WTC11 (cell line): ENCODE measurements at regions not wholly inside any gene's neighbourhood (a gene's known extent, or its start where the extent isn't known, plus 50 kb on each side); places are given as distances from the start of the nearest gene placed in this dataset.

Experiments
- ATAC-seq: fragments of 200-7000 bp; cut with Tn5 transposase; 2 replicates; pipeline ENCODE4 v1.10.0; 2021; ENCODE audit warnings: mild to moderate bottlenecking, moderate library complexity
- CTCF ChIA-PET: fragments of 300-600 bp; sonication (Branson Sonifier 250); formaldehyde crosslinking; loops from one replicate; lab custom pipeline; 2021; ENCODE audit warnings: antibody characterized with exemption; lab: Charles Lee
- POLR2A ChIA-PET: fragments of 350-600 bp; sonication (Branson Sonifier 250); formaldehyde crosslinking; loops from one replicate; lab custom pipeline; 2021; ENCODE audit warnings: antibody characterized with exemption; lab: Charles Lee
- DNase-seq: peaks from one replicate; pipeline ENCODE4 v3.0.0; 2021; ENCODE audit warnings: low spot score
- H3K27ac Mint-ChIP-seq: 2 replicates; pipeline ENCODE4 v1.8.0; 2021; ENCODE audit warnings: mixed read lengths
- H3K27me3 Mint-ChIP-seq: 2 replicates; pipeline ENCODE4 v1.8.0; 2021; ENCODE audit warnings: low read depth, mild to moderate bottlenecking, moderate library complexity, mixed read lengths
- H3K36me3 Mint-ChIP-seq: 2 replicates; pipeline ENCODE4 v1.8.0; 2021; ENCODE audit warnings: mixed read lengths
- H3K4me1 Mint-ChIP-seq: 2 replicates; pipeline ENCODE4 v1.8.0; 2022; ENCODE audit warnings: mixed read lengths
- H3K4me3 Mint-ChIP-seq: 2 replicates; pipeline ENCODE4 v1.8.0; 2021; ENCODE audit warnings: mild to moderate bottlenecking, moderate library complexity, mixed read lengths
- H3K9me3 Mint-ChIP-seq: 2 replicates; pipeline ENCODE4 v1.8.0; 2021; ENCODE audit warnings: mixed read lengths
- ATF1 ChIP-seq: sonication (generic); formaldehyde crosslinking; IDR thresholded peaks from 2 replicates; pipeline ENCODE4 v1.8.1; 2023; ENCODE audit warnings: mild to moderate bottlenecking, moderate library complexity, missing genetic modification reagents
- NFE2L1 ChIP-seq: sonication (generic); formaldehyde crosslinking; IDR thresholded peaks from 2 replicates; pipeline ENCODE4 v1.8.1; 2023; ENCODE audit warnings: missing genetic modification reagents
- PRRX2 ChIP-seq: fragments of 250-450 bp; sonication (Bioruptor Pico); IDR thresholded peaks from 2 replicates; pipeline ENCODE4 v1.8.0; 2021; ENCODE audit warnings: mild to moderate bottlenecking
- SMAD3 ChIP-seq: sonication (generic); formaldehyde crosslinking; IDR thresholded peaks from 2 replicates; pipeline ENCODE4 v1.8.0; 2022; ENCODE audit warnings: missing genetic modification reagents, mild to moderate bottlenecking, borderline replicate concordance
- ZNF121 ChIP-seq: sonication (generic); formaldehyde crosslinking; IDR thresholded peaks from 2 replicates; pipeline ENCODE4 v1.8.0; 2023; ENCODE audit warnings: missing genetic modification reagents
- ZNF138 ChIP-seq: sonication (generic); formaldehyde crosslinking; conservative IDR thresholded peaks from 2 replicates; pipeline ENCODE4 v1.8.1; 2022; ENCODE audit warnings: mild to moderate bottlenecking, moderate library complexity, missing genetic modification reagents
- ZNF416 ChIP-seq: fragments of 250-450 bp; sonication (Bioruptor Pico); IDR thresholded peaks from 2 replicates; pipeline ENCODE4 v1.9.0; 2021; ENCODE audit warnings: mild to moderate bottlenecking, inconsistent platforms
- TF ChIP-seq, protein P1 (sequence below): fragments of 250-450 bp; sonication (Bioruptor Pico); conservative IDR thresholded peaks from 2 replicates; pipeline ENCODE4 v1.9.0; 2021; ENCODE audit warnings: mild to moderate bottlenecking
- TF ChIP-seq, protein P2 (sequence below): sonication (generic); formaldehyde crosslinking; conservative IDR thresholded peaks from 2 replicates; pipeline ENCODE4 v1.8.1; 2022; ENCODE audit warnings: mild to moderate bottlenecking, missing genetic modification reagents
- TF ChIP-seq, protein P3 (sequence below): sonication (generic); formaldehyde crosslinking; IDR thresholded peaks from 2 replicates; pipeline ENCODE4 v1.8.1; 2023; ENCODE audit warnings: mild to moderate bottlenecking, moderate library complexity, missing genetic modification reagents
- TF ChIP-seq, protein P4 (sequence below): sonication (generic); formaldehyde crosslinking; IDR thresholded peaks from 2 replicates; pipeline ENCODE4 v1.8.0; 2022; ENCODE audit warnings: mild to moderate bottlenecking, missing genetic modification reagents
- TF ChIP-seq, protein P5 (sequence below): sonication (generic); formaldehyde crosslinking; IDR thresholded peaks from 2 replicates; pipeline ENCODE4 v1.8.1; 2023; ENCODE audit warnings: mild to moderate bottlenecking, missing genetic modification reagents
- TF ChIP-seq, protein P6 (sequence below): sonication (generic); formaldehyde crosslinking; IDR thresholded peaks from 2 replicates; pipeline ENCODE4 v1.8.0; 2023; ENCODE audit warnings: missing genetic modification reagents
- TF ChIP-seq, protein P7 (sequence below): sonication (generic); formaldehyde crosslinking; IDR thresholded peaks from 2 replicates; pipeline ENCODE4 v1.8.0; 2022; ENCODE audit warnings: mild to moderate bottlenecking, missing genetic modification reagents
- TF ChIP-seq, protein P8 (sequence below): sonication (generic); formaldehyde crosslinking; IDR thresholded peaks from 2 replicates; pipeline ENCODE4 v1.8.1; 2023; ENCODE audit warnings: mild to moderate bottlenecking, missing genetic modification reagents
- TF ChIP-seq, protein P9 (sequence below): sonication (generic); formaldehyde crosslinking; IDR thresholded peaks from 2 replicates; pipeline ENCODE4 v1.8.0; 2023; ENCODE audit warnings: mild to moderate bottlenecking, missing genetic modification reagents
- TF ChIP-seq, protein P10 (sequence below): sonication (generic); formaldehyde crosslinking; IDR thresholded peaks from 2 replicates; pipeline ENCODE4 v1.8.0; 2022; ENCODE audit warnings: missing genetic modification reagents
- TF ChIP-seq, protein P11 (sequence below): fragments of 250-450 bp; sonication (Bioruptor Pico); IDR thresholded peaks from 2 replicates; pipeline ENCODE4 v1.9.0; 2021; ENCODE audit warnings: moderate library complexity, mild to moderate bottlenecking, inconsistent platforms, borderline replicate concordance

DNA sequence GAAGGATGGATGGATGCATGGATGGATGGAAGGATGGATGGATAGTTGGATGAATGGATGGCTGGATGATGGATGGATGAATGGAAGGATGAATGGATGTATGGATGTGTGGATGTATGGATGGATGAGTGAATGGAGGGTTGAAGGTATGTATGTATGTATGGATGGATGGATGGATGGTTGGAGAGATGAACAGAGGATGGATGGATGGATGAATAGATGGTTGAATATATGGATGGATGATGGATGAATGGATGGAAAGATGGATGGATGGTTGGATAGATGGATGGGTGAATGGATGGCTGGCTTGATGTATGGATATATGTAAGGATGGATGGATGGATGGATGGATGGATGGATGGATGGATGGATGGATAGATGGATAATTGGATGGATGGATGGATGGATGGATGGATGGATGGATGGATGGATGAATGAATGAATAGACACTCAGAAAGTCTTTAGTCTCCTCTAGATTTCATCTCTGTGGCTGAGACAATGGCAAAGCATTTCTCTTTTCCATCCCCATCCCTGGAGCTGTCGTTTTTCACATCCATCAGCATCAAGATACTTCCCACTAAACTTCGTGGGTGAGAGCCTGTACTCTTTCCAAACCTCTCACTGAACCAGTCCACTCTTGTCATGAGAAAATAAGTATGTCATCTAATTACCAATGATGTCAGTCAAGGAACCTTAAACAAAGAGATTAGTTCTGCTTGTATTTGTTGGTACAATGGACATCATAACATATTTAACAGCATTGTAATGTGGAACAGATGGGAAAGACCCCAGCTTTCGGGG is 74.8 kb upstream of the CLMN start:
- peaks cover 25% of the 10 kb centered on the region for H3K9me3 Mint-ChIP-seq
- H3K4me1 Mint-ChIP-seq, result no peaks in the 10 kb centered on the region
- TF ChIP-seq, protein P1, sequence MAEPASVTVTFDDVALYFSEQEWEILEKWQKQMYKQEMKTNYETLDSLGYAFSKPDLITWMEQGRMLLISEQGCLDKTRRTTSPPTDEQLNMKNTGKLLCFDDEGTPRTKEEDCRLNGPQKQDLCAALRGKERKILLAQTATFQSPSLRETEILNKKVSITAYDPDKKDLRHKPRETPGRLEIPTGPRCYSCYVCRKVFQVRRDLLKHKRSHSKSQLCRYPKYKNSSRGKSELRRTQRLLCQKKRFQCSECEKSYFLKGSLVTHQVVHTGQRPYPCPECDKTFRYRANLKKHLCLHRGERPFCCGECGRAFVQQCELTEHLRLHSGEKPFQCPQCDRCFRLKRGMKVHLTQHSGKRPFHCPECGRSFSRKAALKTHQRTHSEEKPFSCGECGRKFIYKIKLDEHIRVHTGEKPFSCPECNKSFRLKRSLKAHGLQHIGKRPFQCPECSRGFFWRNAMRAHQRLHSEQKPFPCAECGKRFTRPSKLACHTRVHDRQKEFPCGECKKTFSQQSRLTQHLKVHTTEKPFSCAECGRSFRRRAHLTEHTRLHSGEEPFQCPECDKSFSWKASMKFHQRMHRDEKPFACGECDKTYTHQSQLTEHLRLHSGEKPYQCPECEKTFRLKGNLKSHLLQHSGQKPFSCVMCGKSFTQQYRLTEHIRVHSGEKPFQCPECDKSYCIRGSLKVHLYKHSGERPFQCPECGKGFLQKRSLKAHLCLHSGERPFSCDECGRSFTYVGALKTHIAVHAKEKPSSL (CRISPR knock-in tag), result no peak
- no peak for TF ChIP-seq ATF1 (CRISPR knock-in tag)
- TF ChIP-seq, protein P2, sequence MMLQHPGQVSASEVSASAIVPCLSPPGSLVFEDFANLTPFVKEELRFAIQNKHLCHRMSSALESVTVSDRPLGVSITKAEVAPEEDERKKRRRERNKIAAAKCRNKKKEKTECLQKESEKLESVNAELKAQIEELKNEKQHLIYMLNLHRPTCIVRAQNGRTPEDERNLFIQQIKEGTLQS (CRISPR knock-in tag), result no peak
- TF ChIP-seq, protein P3, sequence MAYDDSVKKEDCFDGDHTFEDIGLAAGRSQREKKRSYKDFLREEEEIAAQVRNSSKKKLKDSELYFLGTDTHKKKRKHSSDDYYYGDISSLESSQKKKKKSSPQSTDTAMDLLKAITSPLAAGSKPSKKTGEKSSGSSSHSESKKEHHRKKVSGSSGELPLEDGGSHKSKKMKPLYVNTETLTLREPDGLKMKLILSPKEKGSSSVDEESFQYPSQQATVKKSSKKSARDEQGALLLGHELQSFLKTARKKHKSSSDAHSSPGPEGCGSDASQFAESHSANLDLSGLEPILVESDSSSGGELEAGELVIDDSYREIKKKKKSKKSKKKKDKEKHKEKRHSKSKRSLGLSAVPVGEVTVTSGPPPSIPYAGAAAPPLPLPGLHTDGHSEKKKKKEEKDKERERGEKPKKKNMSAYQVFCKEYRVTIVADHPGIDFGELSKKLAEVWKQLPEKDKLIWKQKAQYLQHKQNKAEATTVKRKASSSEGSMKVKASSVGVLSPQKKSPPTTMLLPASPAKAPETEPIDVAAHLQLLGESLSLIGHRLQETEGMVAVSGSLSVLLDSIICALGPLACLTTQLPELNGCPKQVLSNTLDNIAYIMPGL, result no peak
- TF ChIP-seq, protein P4, sequence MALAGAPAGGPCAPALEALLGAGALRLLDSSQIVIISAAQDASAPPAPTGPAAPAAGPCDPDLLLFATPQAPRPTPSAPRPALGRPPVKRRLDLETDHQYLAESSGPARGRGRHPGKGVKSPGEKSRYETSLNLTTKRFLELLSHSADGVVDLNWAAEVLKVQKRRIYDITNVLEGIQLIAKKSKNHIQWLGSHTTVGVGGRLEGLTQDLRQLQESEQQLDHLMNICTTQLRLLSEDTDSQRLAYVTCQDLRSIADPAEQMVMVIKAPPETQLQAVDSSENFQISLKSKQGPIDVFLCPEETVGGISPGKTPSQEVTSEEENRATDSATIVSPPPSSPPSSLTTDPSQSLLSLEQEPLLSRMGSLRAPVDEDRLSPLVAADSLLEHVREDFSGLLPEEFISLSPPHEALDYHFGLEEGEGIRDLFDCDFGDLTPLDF (CRISPR knock-in tag), result no peak
- no peak for TF ChIP-seq SMAD3 (CRISPR knock-in tag)
- no peak for TF ChIP-seq PRRX2 (CRISPR knock-in tag)
- no peak for TF ChIP-seq NFE2L1 (CRISPR knock-in tag)
- TF ChIP-seq, protein P5, sequence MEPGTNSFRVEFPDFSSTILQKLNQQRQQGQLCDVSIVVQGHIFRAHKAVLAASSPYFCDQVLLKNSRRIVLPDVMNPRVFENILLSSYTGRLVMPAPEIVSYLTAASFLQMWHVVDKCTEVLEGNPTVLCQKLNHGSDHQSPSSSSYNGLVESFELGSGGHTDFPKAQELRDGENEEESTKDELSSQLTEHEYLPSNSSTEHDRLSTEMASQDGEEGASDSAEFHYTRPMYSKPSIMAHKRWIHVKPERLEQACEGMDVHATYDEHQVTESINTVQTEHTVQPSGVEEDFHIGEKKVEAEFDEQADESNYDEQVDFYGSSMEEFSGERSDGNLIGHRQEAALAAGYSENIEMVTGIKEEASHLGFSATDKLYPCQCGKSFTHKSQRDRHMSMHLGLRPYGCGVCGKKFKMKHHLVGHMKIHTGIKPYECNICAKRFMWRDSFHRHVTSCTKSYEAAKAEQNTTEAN (CRISPR knock-in tag), result no peak
- TF ChIP-seq, protein P6, sequence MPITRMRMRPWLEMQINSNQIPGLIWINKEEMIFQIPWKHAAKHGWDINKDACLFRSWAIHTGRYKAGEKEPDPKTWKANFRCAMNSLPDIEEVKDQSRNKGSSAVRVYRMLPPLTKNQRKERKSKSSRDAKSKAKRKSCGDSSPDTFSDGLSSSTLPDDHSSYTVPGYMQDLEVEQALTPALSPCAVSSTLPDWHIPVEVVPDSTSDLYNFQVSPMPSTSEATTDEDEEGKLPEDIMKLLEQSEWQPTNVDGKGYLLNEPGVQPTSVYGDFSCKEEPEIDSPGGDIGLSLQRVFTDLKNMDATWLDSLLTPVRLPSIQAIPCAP (CRISPR knock-in tag), result no peak
- no peak for TF ChIP-seq ZNF138
- TF ChIP-seq, protein P7, sequence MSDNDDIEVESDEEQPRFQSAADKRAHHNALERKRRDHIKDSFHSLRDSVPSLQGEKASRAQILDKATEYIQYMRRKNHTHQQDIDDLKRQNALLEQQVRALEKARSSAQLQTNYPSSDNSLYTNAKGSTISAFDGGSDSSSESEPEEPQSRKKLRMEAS (CRISPR knock-in tag), result no peak
- TF ChIP-seq, protein P8, sequence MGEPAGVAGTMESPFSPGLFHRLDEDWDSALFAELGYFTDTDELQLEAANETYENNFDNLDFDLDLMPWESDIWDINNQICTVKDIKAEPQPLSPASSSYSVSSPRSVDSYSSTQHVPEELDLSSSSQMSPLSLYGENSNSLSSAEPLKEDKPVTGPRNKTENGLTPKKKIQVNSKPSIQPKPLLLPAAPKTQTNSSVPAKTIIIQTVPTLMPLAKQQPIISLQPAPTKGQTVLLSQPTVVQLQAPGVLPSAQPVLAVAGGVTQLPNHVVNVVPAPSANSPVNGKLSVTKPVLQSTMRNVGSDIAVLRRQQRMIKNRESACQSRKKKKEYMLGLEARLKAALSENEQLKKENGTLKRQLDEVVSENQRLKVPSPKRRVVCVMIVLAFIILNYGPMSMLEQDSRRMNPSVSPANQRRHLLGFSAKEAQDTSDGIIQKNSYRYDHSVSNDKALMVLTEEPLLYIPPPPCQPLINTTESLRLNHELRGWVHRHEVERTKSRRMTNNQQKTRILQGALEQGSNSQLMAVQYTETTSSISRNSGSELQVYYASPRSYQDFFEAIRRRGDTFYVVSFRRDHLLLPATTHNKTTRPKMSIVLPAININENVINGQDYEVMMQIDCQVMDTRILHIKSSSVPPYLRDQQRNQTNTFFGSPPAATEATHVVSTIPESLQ, result no peak
- TF ChIP-seq, protein P9, sequence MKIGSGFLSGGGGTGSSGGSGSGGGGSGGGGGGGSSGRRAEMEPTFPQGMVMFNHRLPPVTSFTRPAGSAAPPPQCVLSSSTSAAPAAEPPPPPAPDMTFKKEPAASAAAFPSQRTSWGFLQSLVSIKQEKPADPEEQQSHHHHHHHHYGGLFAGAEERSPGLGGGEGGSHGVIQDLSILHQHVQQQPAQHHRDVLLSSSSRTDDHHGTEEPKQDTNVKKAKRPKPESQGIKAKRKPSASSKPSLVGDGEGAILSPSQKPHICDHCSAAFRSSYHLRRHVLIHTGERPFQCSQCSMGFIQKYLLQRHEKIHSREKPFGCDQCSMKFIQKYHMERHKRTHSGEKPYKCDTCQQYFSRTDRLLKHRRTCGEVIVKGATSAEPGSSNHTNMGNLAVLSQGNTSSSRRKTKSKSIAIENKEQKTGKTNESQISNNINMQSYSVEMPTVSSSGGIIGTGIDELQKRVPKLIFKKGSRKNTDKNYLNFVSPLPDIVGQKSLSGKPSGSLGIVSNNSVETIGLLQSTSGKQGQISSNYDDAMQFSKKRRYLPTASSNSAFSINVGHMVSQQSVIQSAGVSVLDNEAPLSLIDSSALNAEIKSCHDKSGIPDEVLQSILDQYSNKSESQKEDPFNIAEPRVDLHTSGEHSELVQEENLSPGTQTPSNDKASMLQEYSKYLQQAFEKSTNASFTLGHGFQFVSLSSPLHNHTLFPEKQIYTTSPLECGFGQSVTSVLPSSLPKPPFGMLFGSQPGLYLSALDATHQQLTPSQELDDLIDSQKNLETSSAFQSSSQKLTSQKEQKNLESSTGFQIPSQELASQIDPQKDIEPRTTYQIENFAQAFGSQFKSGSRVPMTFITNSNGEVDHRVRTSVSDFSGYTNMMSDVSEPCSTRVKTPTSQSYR, result no peak
- TF ChIP-seq, protein P10, sequence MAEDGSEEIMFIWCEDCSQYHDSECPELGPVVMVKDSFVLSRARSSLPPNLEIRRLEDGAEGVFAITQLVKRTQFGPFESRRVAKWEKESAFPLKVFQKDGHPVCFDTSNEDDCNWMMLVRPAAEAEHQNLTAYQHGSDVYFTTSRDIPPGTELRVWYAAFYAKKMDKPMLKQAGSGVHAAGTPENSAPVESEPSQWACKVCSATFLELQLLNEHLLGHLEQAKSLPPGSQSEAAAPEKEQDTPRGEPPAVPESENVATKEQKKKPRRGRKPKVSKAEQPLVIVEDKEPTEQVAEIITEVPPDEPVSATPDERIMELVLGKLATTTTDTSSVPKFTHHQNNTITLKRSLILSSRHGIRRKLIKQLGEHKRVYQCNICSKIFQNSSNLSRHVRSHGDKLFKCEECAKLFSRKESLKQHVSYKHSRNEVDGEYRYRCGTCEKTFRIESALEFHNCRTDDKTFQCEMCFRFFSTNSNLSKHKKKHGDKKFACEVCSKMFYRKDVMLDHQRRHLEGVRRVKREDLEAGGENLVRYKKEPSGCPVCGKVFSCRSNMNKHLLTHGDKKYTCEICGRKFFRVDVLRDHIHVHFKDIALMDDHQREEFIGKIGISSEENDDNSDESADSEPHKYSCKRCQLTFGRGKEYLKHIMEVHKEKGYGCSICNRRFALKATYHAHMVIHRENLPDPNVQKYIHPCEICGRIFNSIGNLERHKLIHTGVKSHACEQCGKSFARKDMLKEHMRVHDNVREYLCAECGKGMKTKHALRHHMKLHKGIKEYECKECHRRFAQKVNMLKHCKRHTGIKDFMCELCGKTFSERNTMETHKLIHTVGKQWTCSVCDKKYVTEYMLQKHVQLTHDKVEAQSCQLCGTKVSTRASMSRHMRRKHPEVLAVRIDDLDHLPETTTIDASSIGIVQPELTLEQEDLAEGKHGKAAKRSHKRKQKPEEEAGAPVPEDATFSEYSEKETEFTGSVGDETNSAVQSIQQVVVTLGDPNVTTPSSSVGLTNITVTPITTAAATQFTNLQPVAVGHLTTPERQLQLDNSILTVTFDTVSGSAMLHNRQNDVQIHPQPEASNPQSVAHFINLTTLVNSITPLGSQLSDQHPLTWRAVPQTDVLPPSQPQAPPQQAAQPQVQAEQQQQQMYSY (CRISPR knock-in tag), result no peak
- no peak for TF ChIP-seq ZNF121 (CRISPR knock-in tag)
- TF ChIP-seq, protein P11, sequence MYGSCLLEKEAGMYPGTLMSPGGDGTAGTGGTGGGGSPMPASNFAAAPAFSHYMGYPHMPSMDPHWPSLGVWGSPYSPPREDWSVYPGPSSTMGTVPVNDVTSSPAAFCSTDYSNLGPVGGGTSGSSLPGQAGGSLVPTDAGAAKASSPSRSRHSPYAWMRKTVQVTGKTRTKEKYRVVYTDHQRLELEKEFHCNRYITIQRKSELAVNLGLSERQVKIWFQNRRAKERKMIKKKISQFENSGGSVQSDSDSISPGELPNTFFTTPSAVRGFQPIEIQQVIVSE (CRISPR knock-in tag), result no peak
- no peak for TF ChIP-seq ZNF416
- TF ChIP-seq, all 79 proteins: peak for 0
- no peak for ATAC-seq
- DNase-seq, result no peak
- CTCF ChIA-PET, result interaction anchor here (1.0 kb wide), 1 partner anchor 33 kb away, joined by 3 read pairs; no protein-coding TSS in a partner anchor
- Mint-ChIP-seq H3K36me3 (peaks cover 7% of the 10 kb centered on the region; the same call in 1 of the 2 replicates), H3K27ac (no peak overlapping the region), H3K4me3 (no peak overlapping the region), H3K27me3 (peaks cover 2% of the 10 kb centered on the region; the same call in 1 of the 2 replicates)
- POLR2A ChIA-PET, result no interaction called here
